Activated naive CD4-positive, alpha-beta T cell treated with anti-CD3 and anti-CD28 coated beads, Interleukin-2, amount 50 U/mL, for 72 hours (primary cell): ENCODE measurements at regions not wholly inside any gene's neighbourhood (a gene's known extent, or its start where the extent isn't known, plus 50 kb on each side); places are given as distances from the start of the nearest gene placed in this dataset.
A peak's percentile ranks its signal among the peaks of the same experiment; 100 is the strongest.
"Not testable (repeated sequence)": the region's sequence is repeated elsewhere in the genome, so short reads cannot be mapped to it uniquely, and the experiment has no call there.

ENCODE experiments used
- ATAC-seq, 2 donors: fragments of 150-1000 bp; cut with Tn5 transposase; 2 replicates each; pipeline ENCODE4 v1.10.0; 2021; ENCODE audit warnings: mild to moderate bottlenecking in 2 of 2, moderate library complexity in 2 of 2
- DNase-seq, 2 donors: peaks; one replicate each; pipeline ENCODE4 v3.0.0; 2021 to 2022; ENCODE audit warnings: low spot score in 2 of 2
- H3K27ac Mint-ChIP-seq, 2 donors: one replicate each; pipeline ENCODE4 v1.8.0; 2022; ENCODE audit warnings: mild to moderate bottlenecking in 2 of 2, mixed read lengths in 2 of 2
- H3K36me3 Mint-ChIP-seq, 2 donors: one replicate each; pipeline ENCODE4 v1.8.0; 2022; ENCODE audit warnings: mixed read lengths in 2 of 2
- H3K9me3 Mint-ChIP-seq, 2 donors: one replicate each; pipeline ENCODE4 v1.8.0; 2022; ENCODE audit warnings: mixed read lengths in 2 of 2

GRCh38 chr12:76292891-76293290 lies 55.3 kb downstream of the BBS10 start:
- not testable (repeated sequence) for H3K27ac Mint-ChIP-seq, ATAC-seq, DNase-seq
- Mint-ChIP-seq H3K9me3 (peaks cover 8 to 15% of the 10 kb centered on the region in 2 donors), H3K36me3 (peaks cover 0 to 13% of the 10 kb centered on the region in 2 donors)

- ATAC-seq, DNase-seq: not testable (repeated sequence)
- Mint-ChIP-seq H3K27ac (peak overlapping the region in 1 of 2 donors; percentile 39), H3K36me3 (peaks cover 0 to 13% of the 10 kb centered on the region in 2 donors), H3K9me3 (peaks cover 8 to 15% of the 10 kb centered on the region in 2 donors)
Observed at GRCh38 chr12:76292305-76292704, 55.9 kb downstream of the BBS10 start.

DNA sequence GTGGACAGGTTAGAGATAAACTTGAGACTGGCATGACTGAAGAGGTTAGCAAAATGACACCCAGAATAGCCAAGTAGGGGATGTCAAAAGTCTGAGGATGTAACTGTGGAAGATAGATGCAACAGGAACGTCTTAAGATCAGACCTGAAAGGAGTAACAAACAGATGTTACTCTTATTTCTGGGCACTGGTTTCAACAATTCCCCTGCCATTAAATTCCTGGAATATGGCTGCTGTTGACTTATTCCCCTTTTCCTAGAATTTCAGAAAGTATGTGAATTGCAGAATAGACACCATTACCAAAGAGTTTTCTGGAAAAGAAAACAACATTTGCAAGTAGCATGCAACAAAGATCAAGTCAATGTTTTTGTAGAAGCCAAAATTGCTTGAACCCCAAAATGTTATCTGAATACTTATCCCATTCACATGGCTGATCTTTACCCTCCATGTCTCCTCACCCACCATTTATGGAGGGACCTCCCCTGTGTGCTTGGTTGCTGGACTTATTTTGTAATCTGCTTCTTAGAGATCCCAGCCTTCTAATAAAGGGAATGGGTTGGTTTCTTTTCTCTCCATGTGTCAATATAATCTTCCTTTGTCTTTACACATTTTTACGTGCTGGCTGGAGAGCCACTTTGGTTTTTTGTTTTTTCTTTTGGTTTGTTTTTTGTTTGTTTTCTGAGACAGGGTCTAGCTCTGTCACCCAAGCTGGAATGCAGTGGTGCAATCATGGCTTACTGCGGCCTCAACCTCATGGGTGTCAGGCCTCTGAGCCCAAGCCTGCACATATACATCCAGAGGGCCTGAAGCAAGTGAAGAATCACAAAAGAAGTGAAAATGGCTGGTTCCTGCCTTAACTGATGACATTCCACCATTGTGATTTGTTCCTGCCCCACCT lies 57.0 kb downstream of the BBS10 start:
- H3K36me3 Mint-ChIP-seq = peaks cover 0 to 13% of the 10 kb centered on the region in 2 donors
- no peak for ATAC-seq

DNA sequence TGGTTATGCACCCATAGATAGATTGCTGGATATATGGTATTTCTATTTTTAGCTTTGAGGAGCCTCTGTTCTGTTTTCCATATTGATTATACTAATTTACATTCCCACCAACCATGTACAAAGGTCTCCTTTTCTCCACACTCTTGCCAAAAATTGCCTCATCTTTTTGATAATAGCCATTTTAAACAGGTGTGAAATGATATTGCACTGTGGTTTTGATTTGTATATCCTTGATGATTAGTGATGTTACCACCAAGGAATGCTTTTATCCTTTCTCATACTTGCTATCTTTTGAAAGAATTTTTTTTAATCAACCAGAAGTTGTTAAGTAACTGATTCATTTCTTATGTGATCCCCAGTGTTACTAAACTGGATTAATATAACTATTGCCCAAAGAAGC lies 60.0 kb downstream of the BBS10 start:
- ATAC-seq (no peak), DNase-seq (no peak)
- peaks cover 0 to 8% of the 10 kb centered on the region in 2 donors for H3K36me3 Mint-ChIP-seq
- no peak overlapping the region for H3K27ac Mint-ChIP-seq
- peaks cover 8 to 19% of the 10 kb centered on the region in 2 donors for H3K9me3 Mint-ChIP-seq

More for the DNA sequence above, 57.0 kb downstream of the BBS10 start:
- Mint-ChIP-seq H3K9me3 (peaks cover 8 to 18% of the 10 kb centered on the region in 2 donors), H3K27ac (no peak overlapping the region)
- no peak for DNase-seq

- no peak overlapping the region for H3K27ac Mint-ChIP-seq
- no peak for DNase-seq
- ATAC-seq = no peak
- no peaks in the 10 kb centered on the region for H3K36me3 Mint-ChIP-seq
- H3K9me3 Mint-ChIP-seq = peaks cover 0 to 7% of the 10 kb centered on the region in 2 donors
Observed at GRCh38 chr12:76284816-76285750, 63.1 kb downstream of the BBS10 start.

GRCh38 chr12:76282744-76283143 lies 65.5 kb downstream of the BBS10 start:
- H3K36me3 Mint-ChIP-seq = no peaks in the 10 kb centered on the region
- no peak for ATAC-seq

GRCh38 chr12:76277480-76277879 lies 70.7 kb downstream of the BBS10 start:
- ATAC-seq (no peak), DNase-seq (no peak)
- Mint-ChIP-seq H3K36me3 (no peaks in the 10 kb centered on the region), H3K27ac (no peak overlapping the region), H3K9me3 (peaks cover 0 to 3% of the 10 kb centered on the region in 2 donors)

More at GRCh38 chr12:76282744-76283143, 65.5 kb downstream of the BBS10 start:
- Mint-ChIP-seq H3K9me3 (peaks cover 0 to 7% of the 10 kb centered on the region in 2 donors), H3K27ac (no peak overlapping the region)
- no peak for DNase-seq

- ATAC-seq (no peak), DNase-seq (no peak)
- no peak overlapping the region for H3K27ac Mint-ChIP-seq
- H3K9me3 Mint-ChIP-seq = peaks cover 0 to 3% of the 10 kb centered on the region in 2 donors
- H3K36me3 Mint-ChIP-seq = no peaks in the 10 kb centered on the region
Observed at GRCh38 chr12:76276499-76277151, 71.6 kb downstream of the BBS10 start.

DNA sequence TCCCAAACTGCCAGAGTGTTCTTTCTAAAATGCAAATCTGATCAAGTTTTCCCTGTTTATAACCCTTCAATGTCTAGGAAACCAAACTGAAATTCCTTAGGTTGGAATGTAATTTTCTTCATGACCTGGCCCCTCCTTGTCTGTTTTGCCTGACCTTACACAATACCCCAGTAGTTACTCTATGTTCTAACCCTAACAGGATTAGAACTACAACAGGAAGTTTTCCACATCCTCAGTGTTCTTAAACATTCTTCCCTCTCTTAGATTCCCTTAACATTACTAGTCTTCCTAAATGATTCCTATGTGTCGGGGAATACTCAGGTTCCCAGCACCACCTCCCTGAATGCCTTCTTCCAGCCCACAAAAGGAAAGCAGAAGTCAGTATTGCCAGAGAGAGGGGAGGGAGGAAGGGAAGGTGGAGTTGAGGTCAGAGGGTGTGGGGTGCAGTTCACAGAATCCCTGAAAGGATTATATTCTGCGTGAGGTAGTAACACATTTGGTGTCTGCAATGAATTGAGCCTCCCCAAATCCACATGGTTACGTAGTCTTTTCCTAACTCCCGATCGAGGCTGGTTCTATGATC lies 72.6 kb downstream of the BBS10 start:
- no peaks in the 10 kb centered on the region for H3K36me3 Mint-ChIP-seq
- no peak for DNase-seq
- ATAC-seq = no peak
- peak overlapping the region in 1 of 2 donors; percentile 32 for H3K27ac Mint-ChIP-seq
- H3K9me3 Mint-ChIP-seq = peaks cover 0 to 3% of the 10 kb centered on the region in 2 donors

- ATAC-seq (peak; percentile 91 to 97), DNase-seq (peak in 1 of 2 donors; percentile 50)
- H3K36me3 Mint-ChIP-seq = no peaks in the 10 kb centered on the region
- H3K27ac Mint-ChIP-seq = peak overlapping the region; percentile 76 to 84
- H3K9me3 Mint-ChIP-seq = peaks cover 0 to 3% of the 10 kb centered on the region in 2 donors
Observed at GRCh38 chr12:76274420-76275083, 73.7 kb downstream of the BBS10 start.

DNA sequence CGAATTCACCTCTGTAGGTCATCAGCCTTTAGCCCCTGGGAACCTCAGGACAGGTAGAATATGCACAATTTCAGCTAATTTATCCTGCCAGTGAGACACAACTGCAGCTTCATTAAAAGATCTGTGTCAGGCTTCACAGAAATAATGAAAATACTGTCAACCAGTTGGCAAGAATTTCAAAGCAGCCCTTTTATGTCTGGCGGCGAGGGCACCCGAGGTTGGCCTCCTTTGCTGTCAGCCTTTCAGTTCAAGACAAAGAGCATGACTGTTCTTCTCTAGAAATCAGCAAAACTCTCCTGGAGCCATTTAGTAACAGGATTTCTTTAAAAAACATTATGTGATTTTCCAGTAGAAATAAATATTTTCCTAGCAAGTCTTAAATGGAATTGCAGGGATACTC lies 75.9 kb downstream of the BBS10 start:
- Mint-ChIP-seq H3K27ac (no peak overlapping the region), H3K9me3 (peaks cover 0 to 2% of the 10 kb centered on the region in 2 donors), H3K36me3 (no peaks in the 10 kb centered on the region)
- no peak for ATAC-seq
- DNase-seq = no peak

DNA sequence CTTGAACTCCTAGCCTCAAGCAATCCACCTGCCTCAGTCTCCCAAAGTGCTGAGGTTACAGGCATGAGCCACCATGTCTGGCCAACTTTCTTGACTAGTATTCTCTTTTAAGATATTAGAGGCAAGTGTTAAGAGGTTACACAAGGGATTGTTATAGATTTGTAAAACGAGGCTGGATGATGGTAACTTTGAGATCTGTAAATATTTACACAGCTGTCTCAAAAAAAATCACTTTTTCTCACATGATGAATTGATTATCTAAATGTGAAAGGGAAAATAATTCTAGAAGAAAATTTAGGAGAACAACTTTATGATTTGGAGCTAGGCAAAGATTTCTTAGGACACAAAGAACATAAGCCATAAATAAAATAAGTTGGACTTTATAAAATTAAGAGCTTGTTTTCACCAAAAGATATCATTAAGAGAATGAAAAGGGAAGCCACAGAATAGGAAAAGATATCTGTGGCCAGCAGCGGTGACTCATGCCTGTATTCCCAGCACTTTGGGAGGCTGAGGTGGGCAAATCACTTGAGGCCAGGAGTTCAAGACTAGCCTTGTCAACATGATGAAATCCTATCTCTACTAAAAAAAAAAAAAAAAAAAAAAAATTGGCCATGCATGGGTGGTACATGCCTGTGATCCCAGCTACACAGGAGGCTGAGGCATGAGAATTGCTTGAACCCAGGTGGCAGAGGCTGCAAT lies 77.4 kb downstream of the BBS10 start:
- no peak overlapping the region for H3K27ac Mint-ChIP-seq
- ATAC-seq = no peak

DNA sequence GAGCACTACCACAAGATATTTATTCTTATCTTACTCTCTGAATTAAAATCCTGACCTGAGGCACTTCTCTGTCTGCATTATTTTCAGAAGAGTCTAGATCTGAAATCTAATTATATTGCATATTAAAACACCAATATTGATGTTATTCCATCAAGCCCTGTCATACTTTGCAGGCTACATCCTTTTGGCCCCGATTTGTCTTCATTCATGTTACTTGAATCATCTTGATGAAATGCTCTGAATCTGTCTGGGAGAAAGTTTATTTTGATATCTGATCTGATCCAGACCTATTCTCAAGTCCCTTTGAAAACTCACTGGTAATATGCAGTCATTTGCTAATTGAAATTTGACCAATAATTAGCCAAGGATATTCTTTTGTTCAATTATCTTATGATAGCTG lies 79.9 kb downstream of the BBS10 start:
- Mint-ChIP-seq H3K9me3 (no peaks in the 10 kb centered on the region), H3K27ac (no peak overlapping the region), H3K36me3 (no peaks in the 10 kb centered on the region)
- no peak for ATAC-seq
- DNase-seq = no peak

More for the DNA sequence above, 77.4 kb downstream of the BBS10 start:
- no peak for DNase-seq
- Mint-ChIP-seq H3K9me3 (no peaks in the 10 kb centered on the region), H3K36me3 (no peaks in the 10 kb centered on the region)

DNA sequence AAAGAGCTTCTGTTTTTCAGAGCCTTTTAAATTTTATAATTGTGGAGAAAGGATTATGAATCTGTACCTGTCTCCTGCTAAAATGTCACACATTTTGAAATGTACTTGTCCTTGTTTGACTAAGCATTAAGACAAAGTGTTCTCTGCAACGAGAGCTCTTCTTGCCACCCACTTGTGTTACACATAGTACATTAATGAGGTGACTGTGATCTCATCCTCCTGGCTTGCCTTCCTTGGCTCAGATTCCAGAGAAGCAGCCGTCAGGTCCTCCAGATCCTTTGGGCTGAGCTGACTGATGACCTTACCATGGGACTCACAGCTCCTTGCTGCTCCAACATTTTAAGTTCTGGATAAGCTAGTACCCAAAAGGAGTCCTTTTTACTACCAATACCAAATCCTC lies 81.4 kb downstream of the BBS10 start:
- Mint-ChIP-seq H3K36me3 (peaks cover 0 to 4% of the 10 kb centered on the region in 2 donors), H3K27ac (peak overlapping the region in 1 of 2 donors; percentile 57), H3K9me3 (no peaks in the 10 kb centered on the region)
- ATAC-seq (peak; percentile 22 to 66), DNase-seq (no peak)
